Fibroblast of skin of right quadriceps (primary cell): ENCODE measurements at regions not wholly inside any gene's neighbourhood (a gene's known extent, or its start where the extent isn't known, plus 50 kb on each side); places are given as distances from the start of the nearest gene placed in this dataset.

ENCODE experiments used
- DNase-seq: peaks from one replicate; pipeline ENCODE4 v3.0.0-alpha.2; 2013

DNA sequence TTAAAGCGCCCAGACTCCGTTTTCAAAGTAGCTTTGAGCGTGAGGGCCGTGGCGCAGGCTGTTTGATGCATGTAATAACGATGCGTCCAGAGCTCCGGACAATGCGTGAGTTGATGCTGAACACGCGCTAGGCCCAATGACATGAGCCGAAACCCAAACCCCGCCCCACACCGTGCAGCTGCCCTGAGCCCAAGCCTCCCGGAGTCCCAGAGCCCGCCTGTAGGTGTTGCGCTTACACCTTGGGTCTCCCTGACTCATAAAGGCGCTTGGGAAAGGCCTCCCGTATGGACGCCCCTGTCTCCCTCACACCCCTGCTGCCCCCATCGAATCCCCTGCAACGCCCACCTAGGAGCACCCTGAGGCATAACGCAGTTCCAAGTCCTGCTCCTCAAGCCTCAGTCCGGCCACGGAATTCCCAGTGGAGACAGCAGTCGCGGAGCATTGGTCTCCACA lies 87.6 kb downstream of the ERMARD start:
- no peak for DNase-seq

DNA sequence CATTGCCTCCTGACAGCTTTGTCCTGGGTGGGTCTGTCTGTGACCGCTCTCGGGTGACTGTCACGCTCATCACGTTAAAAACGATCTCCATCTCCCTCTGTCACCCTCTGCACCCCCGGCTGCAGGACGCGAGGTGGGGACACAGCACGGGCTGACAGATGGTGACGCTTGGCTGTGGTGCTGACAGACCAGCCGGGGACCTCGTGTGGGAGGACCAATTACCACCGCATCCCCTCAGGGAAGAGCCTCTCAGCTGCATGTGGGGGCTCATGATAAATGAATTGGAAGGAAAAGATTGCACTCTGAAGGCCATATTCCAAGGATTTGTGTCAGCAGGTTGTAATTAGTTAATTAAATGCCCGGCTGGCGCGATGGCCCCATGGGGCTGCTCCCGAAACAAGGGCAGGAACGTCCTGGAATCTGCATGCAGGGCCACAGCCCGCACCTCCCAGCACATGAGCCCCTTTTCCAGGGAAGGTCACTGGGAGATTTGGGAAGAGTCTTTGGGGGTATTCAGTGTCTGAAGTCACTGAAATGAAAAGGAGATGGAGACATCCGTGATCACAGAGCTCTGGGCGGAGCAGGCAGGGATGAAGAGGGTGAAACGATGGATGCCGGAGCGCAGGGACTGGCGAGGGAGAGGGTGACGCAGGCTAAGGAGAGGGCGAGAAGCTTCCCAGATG lies 87.1 kb downstream of the ERMARD start:
- DNase-seq = no peak

DNA sequence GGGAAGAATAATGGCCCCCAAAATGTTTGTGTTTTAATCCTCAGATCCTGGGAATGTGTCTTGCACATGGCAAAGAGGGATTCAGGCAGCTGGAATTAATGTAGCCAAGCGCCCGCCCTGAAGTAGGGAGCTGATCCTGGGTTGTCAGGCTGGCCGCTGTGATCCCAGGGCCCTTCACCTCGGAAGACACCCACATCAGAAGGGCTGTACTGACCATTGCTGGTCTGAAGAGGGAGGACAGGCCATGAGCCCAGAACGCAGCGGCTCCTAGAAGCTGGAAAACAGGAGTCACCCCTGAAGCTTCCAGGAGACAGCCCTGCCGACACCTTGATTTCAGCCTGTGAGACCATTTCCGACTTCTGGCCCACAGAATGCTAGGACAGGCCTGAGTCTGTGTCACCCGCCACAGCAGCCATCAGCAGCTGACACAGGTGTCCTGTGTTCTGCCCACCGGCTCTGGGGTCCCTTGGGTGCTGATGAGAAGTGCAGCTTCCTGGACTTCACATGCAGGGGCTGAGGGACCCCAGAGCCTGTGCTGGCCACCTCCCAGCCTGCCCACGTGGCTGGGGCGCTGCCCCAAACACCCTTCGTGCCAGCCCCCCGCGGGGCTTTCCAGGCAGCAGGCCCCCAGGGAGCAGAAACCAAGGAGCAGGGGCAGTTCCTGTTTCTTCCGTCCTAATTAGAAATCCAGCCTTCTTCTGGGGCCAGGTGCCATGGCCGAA lies 86.3 kb downstream of the ERMARD start:
- DNase-seq = no peak

GRCh38 chr6:169833258-169833794 lies 81.9 kb downstream of the ERMARD start:
- DNase-seq = no peak

DNA sequence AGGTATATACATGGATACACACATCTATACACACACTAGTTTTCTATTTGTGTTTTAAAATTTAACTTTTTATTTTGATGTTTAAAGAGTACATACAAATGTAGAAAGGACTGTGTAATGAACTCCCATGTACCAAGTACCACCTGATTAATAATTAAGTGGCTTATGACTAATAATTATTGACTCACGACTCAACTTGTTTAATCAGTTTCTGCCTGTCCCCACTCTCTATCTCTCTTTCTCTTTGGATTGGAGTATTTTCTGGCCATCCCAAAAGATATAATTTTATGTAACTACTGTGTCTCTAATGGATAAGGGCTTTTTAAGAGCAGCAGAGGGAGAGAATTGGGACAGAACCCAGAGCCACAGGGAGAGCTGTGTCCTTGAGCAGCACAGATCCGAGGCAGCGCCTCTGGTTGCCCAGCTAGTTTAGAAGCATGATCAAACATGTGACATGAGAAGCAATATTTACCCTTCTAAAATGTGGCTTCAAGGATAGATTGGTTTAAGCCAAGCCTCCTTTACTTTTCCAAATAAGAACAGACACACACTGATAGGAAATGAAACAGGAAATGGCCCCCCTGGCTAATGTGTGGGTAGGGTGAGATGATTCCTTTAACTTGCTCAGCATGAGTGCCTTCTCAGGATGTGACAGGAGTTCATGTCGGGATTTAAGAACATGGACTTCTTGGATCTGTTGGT lies 81.0 kb downstream of the ERMARD start:
- no peak for DNase-seq

DNA sequence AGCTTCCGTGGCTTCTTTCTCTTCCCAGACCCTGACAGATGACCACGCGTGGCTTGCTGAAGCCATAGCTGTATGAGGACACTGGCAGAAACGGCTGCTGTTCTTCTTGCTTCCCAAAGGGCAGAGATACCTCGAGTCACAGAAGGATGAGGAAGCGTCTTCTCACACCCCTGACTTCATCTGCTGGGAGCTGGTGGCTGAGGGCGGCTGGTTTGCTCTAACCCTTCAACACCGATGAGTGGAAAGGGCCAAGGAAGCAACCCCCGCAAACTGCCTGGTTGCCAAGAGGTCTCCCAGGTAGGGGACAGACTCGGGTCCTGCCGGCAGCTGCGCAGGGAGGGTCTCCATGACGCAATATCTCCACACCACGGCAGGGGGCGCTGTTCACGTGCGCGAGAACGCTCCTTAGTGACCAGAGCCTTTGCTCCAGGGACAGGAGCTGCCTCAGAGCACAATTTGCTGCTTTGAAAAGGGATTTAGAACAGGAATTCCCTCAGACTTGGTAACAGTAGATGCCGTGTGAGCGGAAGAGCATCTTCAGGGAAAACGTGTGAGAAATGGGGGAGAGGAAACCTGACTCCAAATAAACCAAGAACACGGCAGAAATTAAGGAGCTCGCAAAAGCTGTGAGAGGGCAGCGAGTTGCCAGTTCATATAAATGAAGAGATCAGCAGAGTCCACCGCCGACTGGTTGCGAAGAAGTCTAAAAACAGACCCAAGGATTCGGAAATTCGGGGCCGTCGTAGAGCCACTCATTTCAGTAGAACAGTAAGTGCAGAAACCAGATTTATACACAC lies 80.2 kb downstream of the ERMARD start:
- DNase-seq = peak; percentile 49
